HepG2 (cell line): ENCODE measurements at regions not wholly inside any gene's neighbourhood (a gene's known extent, or its start where the extent isn't known, plus 50 kb on each side); places are given as distances from the start of the nearest gene placed in this dataset.

Source experiments
- ATAC-seq: fragments of 200-7000 bp; cut with Tn5 transposase; 3 replicates; pipeline ENCODE4 v1.9.1; 2020; ENCODE audit warnings: mild to moderate bottlenecking, moderate library complexity
- BruUV-seq: library from RNA; stranded (reverse); fragments of 400-500 nt; replicated peaks from 2 replicates; lab custom pipeline; 2021; lab: Mats Ljungman, UMichigan
- CTCF ChIA-PET: fragments of 300-600 bp; formaldehyde crosslinking; extraction: SDS; loops from one replicate; lab custom pipeline; 2021; ENCODE audit warnings: low total read pairs, inconsistent platforms, low intra/inter-chr PET ratio; lab: Yijun Ruan, JAX
- POLR2A ChIA-PET: fragments of 350-600 bp; sonication (Branson Sonifier 250); formaldehyde crosslinking; loops from one replicate; lab custom pipeline; 2020; ENCODE audit warnings: antibody characterized with exemption, inconsistent platforms; lab: Yijun Ruan, JAX
- DNase-seq: peaks from one replicate; pipeline ENCODE4 v3.0.0-alpha.2; 2015; ENCODE audit warnings: low spot score
- FAIRE-seq: peaks from 3 replicates; lab custom pipeline; 2011; peaks lifted over from hg19 to GRCh38; lab: Jason Lieb, UNC
- H2AFZ ChIP-seq: one replicate; pipeline ENCODE4 v1.6.1; 2011; ENCODE audit warnings: low read length, inconsistent platforms
- H3K27ac ChIP-seq: fragments of 300-600 bp; 3 replicates; pipeline ENCODE4 v1.8.0; 2011; ENCODE audit warnings: mixed run types, mild to moderate bottlenecking, mixed read lengths, low read length, inconsistent platforms; ENCODE audit not compliant: insufficient read depth; ENCODE audit errors: extremely low read length
- H3K27me3 ChIP-seq, 2 experiments: fragments of 200-600 bp in 1 of 2; 2 replicates in 1 of 2; 3 replicates in 1 of 2; pipeline versions ENCODE4 v1.6.0 to v1.8.0; 2011; ENCODE audit warnings: low read length in 2 of 2, mild to moderate bottlenecking in 2 of 2, moderate library complexity in 2 of 2, inconsistent platforms in 1 of 2; ENCODE audit not compliant: insufficient read depth in 2 of 2, control insufficient read depth in 1 of 2
- H3K36me3 ChIP-seq, 2 experiments: fragments of 200-600 bp in 1 of 2; replicated peaks in 1 of 2; 2 replicates in 1 of 2; 3 replicates in 1 of 2; pipeline versions ENCODE4 v1.5.1 to v1.8.0; 2011; ENCODE audit warnings: low read length in 2 of 2, inconsistent platforms in 1 of 2; ENCODE audit not compliant: insufficient read depth in 2 of 2, control insufficient read depth in 1 of 2
- H3K4me1 ChIP-seq: 2 replicates; pipeline ENCODE4 v1.5.1; 2012; ENCODE audit warnings: low read length, inconsistent platforms; ENCODE audit not compliant: insufficient read depth
- H3K4me2 ChIP-seq: 2 replicates; pipeline ENCODE4 v1.6.0; 2011; ENCODE audit warnings: low read depth, low read length, inconsistent platforms
- H3K4me3 ChIP-seq, 3 experiments: fragments of 200-600 bp in 1 of 3; sonication (generic), shearing (Covaris generic) in 1 of 3; replicated peaks in 1 of 3; 2 replicates each; pipeline ENCODE4 v1.5.1; 2011 to 2016; ENCODE audit warnings: low read length in 3 of 3, inconsistent platforms in 2 of 3, low read depth in 2 of 3, mild to moderate bottlenecking in 2 of 3, control low read depth in 1 of 3, mixed read lengths in 1 of 3; ENCODE audit not compliant: insufficient read depth in 1 of 3
- H3K79me2 ChIP-seq: one replicate; pipeline ENCODE4 v1.6.1; 2011; ENCODE audit warnings: low read length, inconsistent platforms; ENCODE audit not compliant: insufficient read depth
- H3K9ac ChIP-seq: 2 replicates; pipeline ENCODE4 v1.6.0; 2011; ENCODE audit warnings: mild to moderate bottlenecking, low read depth, low read length, inconsistent platforms; ENCODE audit not compliant: insufficient read depth
- H3K9me3 ChIP-seq: 2 replicates; pipeline ENCODE4 v1.5.1; 2012; ENCODE audit warnings: mild to moderate bottlenecking, low read length
- H4K20me1 ChIP-seq: 2 replicates; pipeline ENCODE4 v1.6.0; 2011; ENCODE audit warnings: inconsistent platforms, mild to moderate bottlenecking, low read length, moderate library complexity; ENCODE audit not compliant: insufficient read depth
- CHCHD3 ChIP-seq: sonication (generic); formaldehyde crosslinking; IDR thresholded peaks from 2 replicates; pipeline ENCODE4 v1.8.0; 2022; ENCODE audit warnings: mild to moderate bottlenecking, missing genetic modification reagents, moderate library complexity
- CTCF ChIP-seq: sonication (generic); formaldehyde crosslinking; IDR thresholded peaks from 2 replicates; pipeline ENCODE4 v1.5.0; 2020; ENCODE audit warnings: mild to moderate bottlenecking, missing genetic modification reagents, moderate library complexity
- GLI4 ChIP-seq: sonication (generic); formaldehyde crosslinking; IDR thresholded peaks from 2 replicates; pipeline ENCODE4 v1.5.1; 2020; ENCODE audit warnings: missing genetic modification reagents, mild to moderate bottlenecking, moderate library complexity, borderline replicate concordance
- HINFP ChIP-seq: sonication (generic); formaldehyde crosslinking; IDR thresholded peaks from 2 replicates; pipeline ENCODE4 v1.4.0; 2020; ENCODE audit warnings: low read depth, mild to moderate bottlenecking, missing genetic modification reagents
- HNF1B ChIP-seq: sonication (generic); formaldehyde crosslinking; IDR thresholded peaks from 2 replicates; pipeline ENCODE4 v1.5.1; 2020; ENCODE audit warnings: mild to moderate bottlenecking, moderate library complexity, missing genetic modification reagents
- ISX ChIP-seq: sonication (generic); formaldehyde crosslinking; conservative IDR thresholded peaks from 2 replicates; pipeline ENCODE4 v1.5.0; 2020; ENCODE audit warnings: missing genetic modification reagents
- JUN ChIP-seq: sonication (generic); formaldehyde crosslinking; IDR thresholded peaks from 2 replicates; pipeline ENCODE4 v1.4.0; 2020; ENCODE audit warnings: mild to moderate bottlenecking, missing genetic modification reagents
- TAF15 ChIP-seq: fragments of 200-400 bp; formaldehyde crosslinking; IDR thresholded peaks from one replicate; pipeline ENCODE4 v1.6.1; 2018; ENCODE audit warnings: mild to moderate bottlenecking, low read depth, low read length; ENCODE audit not compliant: poor library complexity, severe bottlenecking
- TERF1 ChIP-seq: sonication (generic); formaldehyde crosslinking; IDR thresholded peaks from 2 replicates; pipeline ENCODE4 v1.8.0; 2022; ENCODE audit warnings: mild to moderate bottlenecking, missing genetic modification reagents, moderate library complexity
- TFAP4 ChIP-seq: sonication (generic); IDR thresholded peaks from 2 replicates; pipeline ENCODE4 v1.6.1; 2016; ENCODE audit warnings: low read depth, borderline replicate concordance
- ZFAT ChIP-seq: sonication (generic); formaldehyde crosslinking; conservative IDR thresholded peaks from 2 replicates; pipeline ENCODE4 v1.8.1; 2023; ENCODE audit warnings: missing genetic modification reagents, inconsistent platforms
- ZNF501 ChIP-seq: sonication (generic); formaldehyde crosslinking; IDR thresholded peaks from 2 replicates; pipeline ENCODE4 v1.5.1; 2020; ENCODE audit warnings: mild to moderate bottlenecking, moderate library complexity, missing genetic modification reagents
- ZNF543 ChIP-seq: sonication (generic); formaldehyde crosslinking; IDR thresholded peaks from 2 replicates; pipeline ENCODE4 v1.4.0; 2020; ENCODE audit warnings: mild to moderate bottlenecking, missing genetic modification reagents
- ZNF704 ChIP-seq: sonication (generic); formaldehyde crosslinking; IDR thresholded peaks from 2 replicates; pipeline ENCODE4 v1.8.1; 2023; ENCODE audit warnings: mild to moderate bottlenecking, inconsistent platforms, moderate library complexity, missing genetic modification reagents, borderline replicate concordance
- ZNF768 ChIP-seq: sonication (generic); formaldehyde crosslinking; IDR thresholded peaks from 2 replicates; pipeline ENCODE4 v1.4.0; 2020; ENCODE audit warnings: missing genetic modification reagents
- ZSCAN20 ChIP-seq: sonication (generic); formaldehyde crosslinking; IDR thresholded peaks from 2 replicates; pipeline ENCODE4 v1.4.0; 2020; ENCODE audit warnings: missing genetic modification reagents, mild to moderate bottlenecking, borderline replicate concordance
- WGBS: methylation state at CpG from one replicate; pipeline ENCODE4 v1.1.6; 2017; ENCODE audit warnings: low lambda C conversion rate; 5-methylcytosine and 5-hydroxymethylcytosine counted together
- in situ Hi-C: cut with HindIII; loops from 2 replicates; pipeline ENCODE4 v1.10.0; 2017; ENCODE audit warnings: low pct_unique_long_range_greater_than_20kb; ENCODE audit not compliant: extremely low pct_ligation_motif_present
- intact Hi-C: fragments of 100-400 bp; cut with micrococcal nuclease; formaldehyde crosslinking; loops from one replicate; pipeline ENCODE4 v1.10.0; 2022; ENCODE audit not compliant: unreplicated experiment

- Histone ChIP-seq H3K9ac (no peak overlapping the region), H3K79me2 (no peaks in the 10 kb centered on the region), H3K27me3 (peaks cover 2 to 58% of the 10 kb centered on the region in 2 experiments; a peak in 4 of 5 replicates), H4K20me1 (no peaks in the 10 kb centered on the region), H3K4me2 (no peak overlapping the region), H2AFZ (no peak overlapping the region), H3K36me3 (no peaks in the 10 kb centered on the region), H3K9me3 (no peaks in the 10 kb centered on the region), H3K4me1 (no peaks in the 10 kb centered on the region), H3K27ac (no peak overlapping the region), H3K4me3 (no peak overlapping the region)
- no TSS peak for BruUV-seq
- DNase-seq (no peak), FAIRE-seq (no peak), ATAC-seq (no peak)
- POLR2A ChIA-PET = no interaction called here
- intact Hi-C loops (no loop called here), in situ Hi-C loops (no loop called here)
- 50% methylated on average over 3 of the region's 3 CpGs for WGBS
- CTCF ChIA-PET = no interaction called here
- TF ChIP-seq GLI4 (CRISPR knock-in tag) (no peak), ISX (CRISPR knock-in tag) (no peak), HINFP (CRISPR knock-in tag) (no peak), ZNF543 (CRISPR knock-in tag) (no peak), ZSCAN20 (no peak), CHCHD3 (CRISPR knock-in tag) (no peak), TFAP4 (no peak), ZNF501 (no peak), ZFAT (no peak), ZNF768 (no peak), ZNF704 (CRISPR knock-in tag) (no peak), TERF1 (no peak), HNF1B (CRISPR knock-in tag) (no peak), CTCF (CRISPR knock-in tag) (no peak), TAF15 (no peak), JUN (no peak)
Measured at GRCh38 chr16:54511222-54511731, 224.7 kb upstream of the IRX3 start.
